Breast epithelium (tissue), 3 donors: ENCODE measurements at regions not wholly inside any gene's neighbourhood (a gene's known extent, or its start where the extent isn't known, plus 50 kb on each side); places are given as distances from the start of the nearest gene placed in this dataset.

ENCODE experiments used
- POLR2A ChIP-seq: fragments of 450-650 bp; IDR thresholded peaks from one replicate; pipeline ENCODE4 v1.6.1; 2016; ENCODE audit warnings: antibody characterized with exemption, mild to moderate bottlenecking, moderate library complexity
- POLR2AphosphoS5 ChIP-seq, 3 donors: sonication (generic); formaldehyde crosslinking; IDR thresholded peaks; one replicate each; pipeline ENCODE4 v1.6.1; 2017; ENCODE audit warnings: antibody characterized with exemption in 3 of 3
- TF ChIP-seq, protein P1 (sequence below), 3 donors: fragments of 450-650 bp; IDR thresholded peaks; one replicate each; pipeline ENCODE4 v1.5.1; 2016 to 2017; ENCODE audit warnings: antibody characterized with exemption in 3 of 3, mild to moderate bottlenecking in 3 of 3, moderate library complexity in 3 of 3

DNA sequence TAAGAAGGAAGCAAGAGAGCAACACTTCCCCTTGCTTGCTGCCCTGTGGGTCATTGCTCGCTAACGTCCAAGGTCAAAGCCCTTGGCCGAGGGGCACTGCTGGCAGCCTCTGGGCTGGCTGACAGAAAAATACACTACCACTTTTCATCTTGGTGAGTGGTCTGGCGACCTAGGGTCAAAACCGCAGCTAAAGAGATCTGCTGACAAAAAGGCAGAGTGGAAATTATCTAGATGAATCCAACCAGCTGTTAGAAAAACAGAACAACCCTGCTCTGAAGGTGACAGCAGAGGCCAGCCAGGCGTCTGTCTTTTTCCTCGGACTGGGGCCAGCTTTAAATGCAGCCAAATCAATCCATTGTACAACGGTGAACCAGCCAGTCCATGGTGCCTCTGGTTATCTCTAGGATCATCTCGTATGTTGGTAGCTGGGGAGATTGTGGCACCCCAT, 92.6 kb downstream of the CD8B2 start:
- no peak for TF ChIP-seq POLR2AphosphoS5 (IDR thresholded peaks at IDR 0.05)
- TF ChIP-seq, protein P1, sequence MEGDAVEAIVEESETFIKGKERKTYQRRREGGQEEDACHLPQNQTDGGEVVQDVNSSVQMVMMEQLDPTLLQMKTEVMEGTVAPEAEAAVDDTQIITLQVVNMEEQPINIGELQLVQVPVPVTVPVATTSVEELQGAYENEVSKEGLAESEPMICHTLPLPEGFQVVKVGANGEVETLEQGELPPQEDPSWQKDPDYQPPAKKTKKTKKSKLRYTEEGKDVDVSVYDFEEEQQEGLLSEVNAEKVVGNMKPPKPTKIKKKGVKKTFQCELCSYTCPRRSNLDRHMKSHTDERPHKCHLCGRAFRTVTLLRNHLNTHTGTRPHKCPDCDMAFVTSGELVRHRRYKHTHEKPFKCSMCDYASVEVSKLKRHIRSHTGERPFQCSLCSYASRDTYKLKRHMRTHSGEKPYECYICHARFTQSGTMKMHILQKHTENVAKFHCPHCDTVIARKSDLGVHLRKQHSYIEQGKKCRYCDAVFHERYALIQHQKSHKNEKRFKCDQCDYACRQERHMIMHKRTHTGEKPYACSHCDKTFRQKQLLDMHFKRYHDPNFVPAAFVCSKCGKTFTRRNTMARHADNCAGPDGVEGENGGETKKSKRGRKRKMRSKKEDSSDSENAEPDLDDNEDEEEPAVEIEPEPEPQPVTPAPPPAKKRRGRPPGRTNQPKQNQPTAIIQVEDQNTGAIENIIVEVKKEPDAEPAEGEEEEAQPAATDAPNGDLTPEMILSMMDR (IDR thresholded peaks at IDR 0.05) = no peak
- TF ChIP-seq POLR2A = no peak
